Loucy (cell line): ENCODE measurements at regions not wholly inside any gene's neighbourhood (a gene's known extent, or its start where the extent isn't known, plus 50 kb on each side); places are given as distances from the start of the nearest gene placed in this dataset.

Experiments used
- EZH2phosphoT487 ChIP-seq: fragments of 200-600 bp; IDR thresholded peaks from 2 replicates; pipeline ENCODE4 v1.6.1; 2018; ENCODE audit warnings: antibody characterized with exemption, mild to moderate bottlenecking, moderate library complexity, borderline replicate concordance
- TF ChIP-seq, protein P1 (sequence below): fragments of 200-600 bp; sonication (generic); conservative IDR thresholded peaks from 2 replicates; pipeline ENCODE4 v1.5.1; 2014; ENCODE audit warnings: mild to moderate bottlenecking, antibody characterized with exemption, low read length

DNA sequence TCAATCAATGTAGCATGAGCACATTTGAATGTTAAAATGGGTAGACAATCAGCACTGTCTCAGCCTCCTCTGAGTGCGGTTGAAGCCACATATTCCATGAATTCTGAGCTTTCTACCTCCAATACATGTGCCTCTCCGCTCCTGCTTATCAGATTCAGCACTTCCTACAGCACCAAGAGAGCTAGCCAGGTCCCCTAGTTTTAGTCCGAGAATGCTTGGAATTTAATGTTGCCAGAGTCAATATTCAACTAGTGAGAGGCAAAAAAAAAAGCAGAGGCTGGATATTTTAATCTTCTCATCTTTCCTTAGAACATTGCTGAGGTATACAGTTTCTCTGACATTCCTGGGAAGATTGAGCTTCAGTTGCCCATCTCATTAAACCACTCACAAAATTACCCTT, 1979.1 kb upstream of the CDH9 start:
- TF ChIP-seq, protein P1, sequence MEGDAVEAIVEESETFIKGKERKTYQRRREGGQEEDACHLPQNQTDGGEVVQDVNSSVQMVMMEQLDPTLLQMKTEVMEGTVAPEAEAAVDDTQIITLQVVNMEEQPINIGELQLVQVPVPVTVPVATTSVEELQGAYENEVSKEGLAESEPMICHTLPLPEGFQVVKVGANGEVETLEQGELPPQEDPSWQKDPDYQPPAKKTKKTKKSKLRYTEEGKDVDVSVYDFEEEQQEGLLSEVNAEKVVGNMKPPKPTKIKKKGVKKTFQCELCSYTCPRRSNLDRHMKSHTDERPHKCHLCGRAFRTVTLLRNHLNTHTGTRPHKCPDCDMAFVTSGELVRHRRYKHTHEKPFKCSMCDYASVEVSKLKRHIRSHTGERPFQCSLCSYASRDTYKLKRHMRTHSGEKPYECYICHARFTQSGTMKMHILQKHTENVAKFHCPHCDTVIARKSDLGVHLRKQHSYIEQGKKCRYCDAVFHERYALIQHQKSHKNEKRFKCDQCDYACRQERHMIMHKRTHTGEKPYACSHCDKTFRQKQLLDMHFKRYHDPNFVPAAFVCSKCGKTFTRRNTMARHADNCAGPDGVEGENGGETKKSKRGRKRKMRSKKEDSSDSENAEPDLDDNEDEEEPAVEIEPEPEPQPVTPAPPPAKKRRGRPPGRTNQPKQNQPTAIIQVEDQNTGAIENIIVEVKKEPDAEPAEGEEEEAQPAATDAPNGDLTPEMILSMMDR: no peak
- no peak for TF ChIP-seq EZH2phosphoT487
